ENCODE measurements at regions not wholly inside any gene's neighbourhood (a gene's known extent, or its start where the extent isn't known, plus 50 kb on each side); places are given as distances from the start of the nearest gene placed in this dataset.

DNA sequence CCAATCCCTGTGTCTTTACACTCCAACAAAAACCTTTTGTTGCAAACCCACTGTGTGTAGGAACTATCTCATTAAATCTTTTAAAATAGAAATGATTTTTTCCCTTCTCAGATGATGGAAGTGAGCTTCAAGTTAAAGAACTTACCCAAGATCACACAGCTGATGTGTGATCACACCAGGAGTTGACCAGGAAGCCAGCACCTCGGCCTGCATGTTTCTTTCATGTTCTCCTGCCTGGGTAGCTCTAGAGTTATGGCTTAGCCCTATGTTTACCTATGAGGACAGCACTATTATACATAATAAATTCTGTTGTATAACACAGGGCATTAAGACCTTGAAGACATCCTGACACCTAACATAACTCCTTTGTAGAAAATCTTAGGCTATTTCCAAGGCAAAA lies 132.1 kb upstream of the KLHL25 start:
- TF ChIP-seq, protein P1, sequence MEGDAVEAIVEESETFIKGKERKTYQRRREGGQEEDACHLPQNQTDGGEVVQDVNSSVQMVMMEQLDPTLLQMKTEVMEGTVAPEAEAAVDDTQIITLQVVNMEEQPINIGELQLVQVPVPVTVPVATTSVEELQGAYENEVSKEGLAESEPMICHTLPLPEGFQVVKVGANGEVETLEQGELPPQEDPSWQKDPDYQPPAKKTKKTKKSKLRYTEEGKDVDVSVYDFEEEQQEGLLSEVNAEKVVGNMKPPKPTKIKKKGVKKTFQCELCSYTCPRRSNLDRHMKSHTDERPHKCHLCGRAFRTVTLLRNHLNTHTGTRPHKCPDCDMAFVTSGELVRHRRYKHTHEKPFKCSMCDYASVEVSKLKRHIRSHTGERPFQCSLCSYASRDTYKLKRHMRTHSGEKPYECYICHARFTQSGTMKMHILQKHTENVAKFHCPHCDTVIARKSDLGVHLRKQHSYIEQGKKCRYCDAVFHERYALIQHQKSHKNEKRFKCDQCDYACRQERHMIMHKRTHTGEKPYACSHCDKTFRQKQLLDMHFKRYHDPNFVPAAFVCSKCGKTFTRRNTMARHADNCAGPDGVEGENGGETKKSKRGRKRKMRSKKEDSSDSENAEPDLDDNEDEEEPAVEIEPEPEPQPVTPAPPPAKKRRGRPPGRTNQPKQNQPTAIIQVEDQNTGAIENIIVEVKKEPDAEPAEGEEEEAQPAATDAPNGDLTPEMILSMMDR (IDR thresholded peaks at IDR 0.05; ENCODE audit: extremely low read depth, missing control alignments): no peak

DNA sequence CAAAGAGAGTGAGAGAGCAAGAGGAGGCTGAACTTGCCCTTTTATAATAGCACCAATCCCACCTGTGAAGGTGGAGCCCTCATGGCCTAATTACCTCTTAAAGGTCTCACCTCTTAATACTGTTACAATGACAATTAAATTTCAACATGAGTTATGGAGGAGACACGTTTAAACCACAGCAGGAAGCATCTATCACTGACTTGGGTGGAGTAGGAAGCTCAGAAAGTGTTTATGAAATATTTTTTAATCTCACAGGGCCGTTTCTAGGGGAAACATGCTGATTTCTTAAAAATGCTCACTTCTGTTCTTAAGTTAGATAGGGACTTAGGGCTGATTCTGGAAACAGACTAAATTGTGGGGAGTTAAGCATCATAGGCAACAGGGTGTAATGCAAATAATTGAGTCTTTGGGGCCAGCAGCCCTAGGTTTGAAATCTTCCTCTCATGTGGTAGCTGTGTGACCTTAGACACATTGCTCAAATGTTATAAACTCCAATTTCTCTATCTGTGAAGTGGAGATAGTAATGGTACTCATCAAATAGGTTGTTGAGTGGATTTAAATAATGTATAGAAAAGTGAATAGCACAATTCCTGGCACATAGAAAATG lies 133.3 kb upstream of the KLHL25 start:
- TF ChIP-seq, protein P1 (IDR thresholded peaks at IDR 0.05; ENCODE audit: extremely low read depth, missing control alignments): no peak
- no peak for DNase-seq (ENCODE audit: low spot score)

More for the DNA sequence above, 132.1 kb upstream of the KLHL25 start:
- no peak for DNase-seq (ENCODE audit: low spot score)

DNA sequence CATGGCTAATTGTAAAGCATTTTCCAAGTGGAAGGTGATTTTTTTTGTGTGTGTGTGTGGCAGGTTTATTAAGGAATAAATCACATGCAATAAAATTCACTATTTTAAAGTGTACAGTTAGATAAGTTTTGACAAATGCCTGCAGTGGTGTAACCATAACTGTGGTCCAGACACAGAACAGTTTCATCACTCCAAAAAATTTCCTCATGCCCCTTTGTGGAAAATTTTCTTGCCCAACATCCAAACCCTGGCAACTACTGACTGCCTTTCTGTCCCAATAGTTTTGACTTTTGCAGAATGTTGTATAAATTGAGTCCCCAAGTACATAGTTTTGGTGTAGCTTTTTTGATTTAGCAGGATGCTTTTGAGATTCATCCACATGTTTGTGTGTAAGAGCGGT lies 135.1 kb upstream of the KLHL25 start:
- no peak for DNase-seq (ENCODE audit: low spot score)
- TF ChIP-seq, protein P1 (IDR thresholded peaks at IDR 0.05; ENCODE audit: extremely low read depth, missing control alignments): no peak

DNA sequence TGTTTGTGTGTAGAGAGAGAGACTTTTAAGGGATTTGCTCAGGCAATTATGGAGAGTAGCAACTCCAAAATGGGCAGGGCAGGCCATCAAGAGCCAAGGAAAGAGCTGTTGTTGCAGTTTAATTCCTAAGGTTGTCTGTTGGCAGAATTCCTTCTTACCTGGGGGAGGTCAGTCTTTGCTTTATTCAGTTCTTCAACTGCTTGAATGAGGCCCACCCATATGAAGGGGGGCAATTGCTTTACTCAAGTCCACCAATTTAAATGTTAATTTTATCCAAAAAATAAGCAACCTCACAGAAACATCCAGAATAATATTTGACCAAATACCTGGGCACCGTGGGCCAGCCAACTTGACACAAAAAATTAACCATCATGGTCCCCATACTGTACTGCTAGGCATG lies 137.7 kb upstream of the KLHL25 start:
- no peak for DNase-seq (ENCODE audit: low spot score)
- TF ChIP-seq, protein P1 (IDR thresholded peaks at IDR 0.05; ENCODE audit: extremely low read depth, missing control alignments): no peak

DNA sequence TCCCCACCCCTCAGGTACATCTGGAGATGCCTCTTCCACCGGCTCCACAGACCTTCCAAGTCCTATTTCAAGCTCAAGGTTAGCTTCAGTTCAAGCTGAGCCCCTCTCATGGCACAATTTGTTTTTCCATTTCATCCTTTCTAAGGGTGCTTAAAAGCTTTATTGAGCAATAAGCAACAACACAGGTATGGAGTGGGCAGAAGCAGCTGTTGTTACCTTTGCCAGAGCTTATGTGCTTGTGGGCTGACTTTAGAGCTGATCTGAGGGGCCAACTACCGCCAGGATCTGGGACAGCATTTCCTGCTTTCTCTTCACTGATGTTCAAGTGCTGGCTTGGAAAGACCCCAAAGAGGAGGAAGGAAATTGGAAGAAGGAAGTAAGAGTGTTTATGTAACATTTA lies 140.0 kb upstream of the KLHL25 start:
- DNase-seq (ENCODE audit: low spot score): no peak
- TF ChIP-seq, protein P1 (IDR thresholded peaks at IDR 0.05; ENCODE audit: extremely low read depth, missing control alignments): no peak

DNA sequence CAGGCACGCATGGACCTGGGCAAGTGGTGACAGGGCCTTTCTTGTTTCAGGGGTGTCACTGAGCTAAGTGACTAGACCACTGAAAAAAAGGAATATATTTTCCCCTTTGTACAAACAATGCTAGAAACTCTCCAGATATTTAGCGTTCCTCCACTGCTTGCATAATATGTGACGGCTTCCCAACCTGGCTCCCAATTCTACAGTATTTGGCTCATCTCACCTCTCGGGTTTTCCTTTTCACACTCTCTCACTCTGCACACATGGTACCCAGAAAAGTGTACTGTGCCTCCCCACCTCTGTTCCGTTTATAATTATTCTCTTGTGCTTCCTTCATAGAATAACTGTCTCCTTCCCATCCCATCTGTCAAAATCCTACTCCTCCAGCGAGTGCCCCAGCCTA lies 140.5 kb upstream of the KLHL25 start:
- TF ChIP-seq, protein P1 (IDR thresholded peaks at IDR 0.05; ENCODE audit: extremely low read depth, missing control alignments): no peak
- DNase-seq (ENCODE audit: low spot score): no peak

DNA sequence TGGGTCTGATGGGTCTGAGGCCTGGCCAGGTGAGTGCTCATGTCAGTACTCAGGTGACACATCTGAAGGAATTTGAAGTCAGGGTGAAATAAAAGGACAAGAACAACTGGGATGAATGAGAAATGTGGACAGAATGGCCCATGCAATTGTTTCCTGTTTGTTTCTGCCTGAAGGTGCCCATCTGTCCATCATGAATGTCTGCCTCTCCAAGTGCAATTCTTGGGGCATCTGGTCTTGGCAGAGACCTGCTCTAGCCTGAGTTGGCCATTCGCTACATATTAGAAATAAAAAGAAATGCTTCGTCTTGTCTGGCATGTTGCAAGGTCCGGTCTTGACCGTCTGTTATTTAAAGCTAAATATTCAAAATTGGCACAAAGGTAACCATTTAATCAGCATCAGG lies 142.0 kb upstream of the AGBL1 start:
- TF ChIP-seq, protein P1 (IDR thresholded peaks at IDR 0.05; ENCODE audit: extremely low read depth, missing control alignments): no peak
- no peak for DNase-seq (ENCODE audit: low spot score)

All from GM20000 (cell line).